ENCODE measurements at regions not wholly inside any gene's neighbourhood (a gene's known extent, or its start where the extent isn't known, plus 50 kb on each side); places are given as distances from the start of the nearest gene placed in this dataset.

- POLR2A ChIA-PET = no interaction called here
- no peak for DNase-seq
- Histone ChIP-seq H3K9me3 (no peaks in the 10 kb centered on the region), H4K20me1 (ENCODE audit: insufficient read depth) (no peaks in the 10 kb centered on the region), H3K9ac (no peak overlapping the region), H3F3A (replicated peaks; ENCODE audit: insufficient read depth) (no peaks in the 10 kb centered on the region), H3K36me3 (replicated peaks in 1 of 2; ENCODE audit: control insufficient read depth in 1 of 2, insufficient read depth in 2 of 2, low read length in 1 of 2) (no peaks in the 10 kb centered on the region), H3K4me2 (no peak overlapping the region), H3K27ac (ENCODE audit: low read depth in 2 of 2, low read length in 1 of 2) (no peak overlapping the region), H3K4me1 (ENCODE audit: control insufficient read depth in 1 of 2, insufficient read depth in 2 of 2, low read depth in 1 of 2, low read length in 1 of 2) (no peaks in the 10 kb centered on the region; a peak in 1 of 4 replicates), H3K4me3 (ENCODE audit: low read depth in 2 of 2, low read length in 1 of 2) (no peak overlapping the region), H3K27me3 (ENCODE audit: insufficient read depth) (no peaks in the 10 kb centered on the region), H2AFZ (ENCODE audit: low read depth) (no peak overlapping the region), H3K79me2 (ENCODE audit: insufficient read depth) (no peaks in the 10 kb centered on the region), H3K9me2 (no peaks in the 10 kb centered on the region)
- WGBS (ENCODE audit: low lambda C conversion rate) = 83% methylated on average over 5 of the region's 5 CpGs
- CTCF ChIA-PET = interaction anchor here (0.6 kb wide), 1 partner anchor 42 kb away, joined by 3 read pairs; no protein-coding TSS in a partner anchor
- TF ChIP-seq NRF1 (IDR thresholded peaks at IDR 0.05; ENCODE audit: low read depth, low read length) = no peak
- TF ChIP-seq SMC3 (IDR thresholded peaks at IDR 0.05; ENCODE audit: low read depth, low read length) = no peak
- no peak for TF ChIP-seq TAF1 (IDR thresholded peaks at IDR 0.05; ENCODE audit: borderline replicate concordance, low read depth, low read length)
- TF ChIP-seq POLR2AphosphoS5 (IDR thresholded peaks at IDR 0.05; ENCODE audit: low read depth, low read length) = no peak
- TF ChIP-seq, protein P1, sequence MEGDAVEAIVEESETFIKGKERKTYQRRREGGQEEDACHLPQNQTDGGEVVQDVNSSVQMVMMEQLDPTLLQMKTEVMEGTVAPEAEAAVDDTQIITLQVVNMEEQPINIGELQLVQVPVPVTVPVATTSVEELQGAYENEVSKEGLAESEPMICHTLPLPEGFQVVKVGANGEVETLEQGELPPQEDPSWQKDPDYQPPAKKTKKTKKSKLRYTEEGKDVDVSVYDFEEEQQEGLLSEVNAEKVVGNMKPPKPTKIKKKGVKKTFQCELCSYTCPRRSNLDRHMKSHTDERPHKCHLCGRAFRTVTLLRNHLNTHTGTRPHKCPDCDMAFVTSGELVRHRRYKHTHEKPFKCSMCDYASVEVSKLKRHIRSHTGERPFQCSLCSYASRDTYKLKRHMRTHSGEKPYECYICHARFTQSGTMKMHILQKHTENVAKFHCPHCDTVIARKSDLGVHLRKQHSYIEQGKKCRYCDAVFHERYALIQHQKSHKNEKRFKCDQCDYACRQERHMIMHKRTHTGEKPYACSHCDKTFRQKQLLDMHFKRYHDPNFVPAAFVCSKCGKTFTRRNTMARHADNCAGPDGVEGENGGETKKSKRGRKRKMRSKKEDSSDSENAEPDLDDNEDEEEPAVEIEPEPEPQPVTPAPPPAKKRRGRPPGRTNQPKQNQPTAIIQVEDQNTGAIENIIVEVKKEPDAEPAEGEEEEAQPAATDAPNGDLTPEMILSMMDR (IDR thresholded peaks at IDR 0.05) = no peak
- TF ChIP-seq RCOR1 (IDR thresholded peaks at IDR 0.05; ENCODE audit: low read length) = no peak
- TF ChIP-seq IRF3 (IDR thresholded peaks at IDR 0.05; ENCODE audit: low read depth, low read length) = no peak
- TF ChIP-seq GATA2 (CRISPR knock-in tag; IDR thresholded peaks at IDR 0.05) = no peak
- TF ChIP-seq SIN3A (IDR thresholded peaks at IDR 0.05; ENCODE audit: borderline replicate concordance, low read depth, low read length) = no peak
- TF ChIP-seq YY1 (IDR thresholded peaks at IDR 0.05; ENCODE audit: low read depth) = no peak
- TF ChIP-seq ELF1 (IDR thresholded peaks at IDR 0.05) = no peak
- no peak for TF ChIP-seq TCF12 (IDR thresholded peaks at IDR 0.05)
- no peak for TF ChIP-seq NFIC (IDR thresholded peaks at IDR 0.05; ENCODE audit: borderline replicate concordance)
- TF ChIP-seq JUND (IDR thresholded peaks at IDR 0.05) = no peak
- TF ChIP-seq EP300 (IDR thresholded peaks at IDR 0.05; ENCODE audit: borderline replicate concordance in 1 of 2, low read depth in 1 of 2, low read length in 1 of 2) = no peak
- TF ChIP-seq RAD21 (IDR thresholded peaks at IDR 0.05; ENCODE audit: low read length) = no peak
Observed at GRCh38 chr5:120098902-120099535, 365.1 kb upstream of the PRR16 start.

GRCh38 chr5:120101771-120102170 is 362.3 kb upstream of the PRR16 start:
- H4K20me1 ChIP-seq (ENCODE audit: insufficient read depth) = no peaks in the 10 kb centered on the region
- POLR2A ChIA-PET = no interaction called here
- H2AFZ ChIP-seq (ENCODE audit: low read depth) = no peak overlapping the region
- no peak overlapping the region for H3K4me2 ChIP-seq
- H3F3A ChIP-seq (replicated peaks; ENCODE audit: insufficient read depth) = no peaks in the 10 kb centered on the region
- H3K36me3 ChIP-seq (replicated peaks in 1 of 2; ENCODE audit: control insufficient read depth in 1 of 2, insufficient read depth in 2 of 2, low read length in 1 of 2) = no peaks in the 10 kb centered on the region
- no peak overlapping the region for H3K27ac ChIP-seq (ENCODE audit: low read depth in 2 of 2, low read length in 1 of 2)
- H3K9me2 ChIP-seq = no peaks in the 10 kb centered on the region
- no peaks in the 10 kb centered on the region for H3K27me3 ChIP-seq (ENCODE audit: insufficient read depth)
- H3K79me2 ChIP-seq (ENCODE audit: insufficient read depth) = no peaks in the 10 kb centered on the region
- CTCF ChIA-PET = interaction anchor here (1.0 kb wide), 1 partner anchor 21 kb away, joined by 3 read pairs; no protein-coding TSS in a partner anchor
- no peaks in the 10 kb centered on the region for H3K9me3 ChIP-seq
- no peaks in the 10 kb centered on the region for H3K4me1 ChIP-seq (ENCODE audit: control insufficient read depth in 1 of 2, insufficient read depth in 2 of 2, low read depth in 1 of 2, low read length in 1 of 2)
- DNase-seq = no peak
- H3K9ac ChIP-seq = no peak overlapping the region
- H3K4me3 ChIP-seq (ENCODE audit: low read depth in 2 of 2, low read length in 1 of 2) = no peak overlapping the region
- TF ChIP-seq EP300 (IDR thresholded peaks at IDR 0.05; ENCODE audit: borderline replicate concordance in 1 of 2, low read depth in 1 of 2, low read length in 1 of 2) (no peak), JUND (IDR thresholded peaks at IDR 0.05) (no peak), POLR2AphosphoS5 (IDR thresholded peaks at IDR 0.05; ENCODE audit: low read depth, low read length) (no peak), MAX (IDR thresholded peaks at IDR 0.05; ENCODE audit: low read depth) (no peak), ZBTB33 (IDR thresholded peaks at IDR 0.05; ENCODE audit: borderline replicate concordance, low read depth) (no peak), EZH2phosphoT487 (IDR thresholded peaks at IDR 0.05; ENCODE audit: borderline replicate concordance, low read depth) (no peak), YY1 (IDR thresholded peaks at IDR 0.05; ENCODE audit: low read depth) (no peak), RFX5 (IDR thresholded peaks at IDR 0.05; ENCODE audit: low read length) (no peak), RAD21 (IDR thresholded peaks at IDR 0.05; ENCODE audit: low read length) (no peak), TAF1 (IDR thresholded peaks at IDR 0.05; ENCODE audit: borderline replicate concordance, low read depth, low read length) (no peak), CHD2 (IDR thresholded peaks at IDR 0.05; ENCODE audit: low read length, partially characterized antibody) (no peak)
- TF ChIP-seq, protein P1 (IDR thresholded peaks at IDR 0.05) = no peak
